Osteoblast (primary cell): ENCODE measurements at regions not wholly inside any gene's neighbourhood (a gene's known extent, or its start where the extent isn't known, plus 50 kb on each side); places are given as distances from the start of the nearest gene placed in this dataset.

Experiments used
- DNase-seq: peaks from one replicate; pipeline ENCODE4 v3.0.0; 2011; ENCODE audit warnings: low spot score, mixed read lengths; ENCODE audit not compliant: insufficient read length; ENCODE audit errors: missing footprints
- H2AFZ ChIP-seq: 2 replicates; pipeline ENCODE4 v1.6.0; 2011; ENCODE audit warnings: mild to moderate bottlenecking, low read length
- H3K27ac ChIP-seq: 2 replicates; pipeline ENCODE4 v1.5.1; 2011; ENCODE audit warnings: mild to moderate bottlenecking, low read depth, low read length, moderate library complexity
- H3K27me3 ChIP-seq: 2 replicates; pipeline ENCODE4 v1.6.0; 2012; ENCODE audit warnings: mild to moderate bottlenecking, control low read depth, inconsistent platforms, low read length, moderate library complexity; ENCODE audit not compliant: insufficient read depth
- H3K36me3 ChIP-seq: 2 replicates; pipeline ENCODE4 v1.5.1; 2011; ENCODE audit warnings: mild to moderate bottlenecking, low read length, control low read depth, moderate library complexity; ENCODE audit not compliant: insufficient read depth
- H3K4me1 ChIP-seq: 2 replicates; pipeline ENCODE4 v1.5.1; 2011; ENCODE audit warnings: mild to moderate bottlenecking, low read length, control low read depth, moderate library complexity; ENCODE audit not compliant: insufficient read depth
- H3K4me2 ChIP-seq: 2 replicates; pipeline ENCODE4 v1.6.0; 2011; ENCODE audit warnings: mild to moderate bottlenecking, low read length; ENCODE audit not compliant: insufficient read depth
- H3K4me3 ChIP-seq: fragments of 200-600 bp; sonication (generic); 3 replicates; pipeline ENCODE4 v1.5.1; 2012; ENCODE audit warnings: mild to moderate bottlenecking, low read length, inconsistent platforms; ENCODE audit not compliant: insufficient read depth
- H3K79me2 ChIP-seq: 2 replicates; pipeline ENCODE4 v1.6.0; 2012; ENCODE audit warnings: mild to moderate bottlenecking, low read length, control low read depth, inconsistent platforms; ENCODE audit not compliant: insufficient read depth
- H3K9me3 ChIP-seq: 2 replicates; pipeline ENCODE4 v1.5.1; 2011; ENCODE audit warnings: low read depth, low read length, control low read depth
- H4K20me1 ChIP-seq: 2 replicates; pipeline ENCODE4 v1.6.0; 2012; ENCODE audit warnings: mild to moderate bottlenecking, low read length, control low read depth; ENCODE audit not compliant: insufficient read depth
- CTCF ChIP-seq: IDR thresholded peaks from 2 replicates; pipeline ENCODE4 v1.5.1; 2011; ENCODE audit warnings: mild to moderate bottlenecking, low read depth, low read length, moderate library complexity; ENCODE audit errors: extremely low read depth

- Histone ChIP-seq H3K27me3 (no peaks in the 10 kb centered on the region), H2AFZ (no peak overlapping the region), H3K36me3 (no peaks in the 10 kb centered on the region), H3K4me2 (no peak overlapping the region), H3K27ac (no peak overlapping the region), H3K9me3 (no peaks in the 10 kb centered on the region), H3K4me3 (no peak overlapping the region), H3K79me2 (no peaks in the 10 kb centered on the region), H4K20me1 (no peaks in the 10 kb centered on the region), H3K4me1 (no peaks in the 10 kb centered on the region)
- no peak for DNase-seq
- TF ChIP-seq CTCF: no peak
Measured at GRCh38 chr11:41872870-41873269, 413.4 kb upstream of the LRRC4C start.

GRCh38 chr11:41878095-41878494 is 418.6 kb upstream of the LRRC4C start:
- DNase-seq: no peak
- Histone ChIP-seq H3K27me3 (no peaks in the 10 kb centered on the region), H4K20me1 (no peaks in the 10 kb centered on the region), H3K36me3 (no peaks in the 10 kb centered on the region), H3K9me3 (no peaks in the 10 kb centered on the region), H3K79me2 (no peaks in the 10 kb centered on the region), H3K27ac (no peak overlapping the region), H3K4me3 (no peak overlapping the region), H3K4me2 (no peak overlapping the region), H3K4me1 (no peaks in the 10 kb centered on the region), H2AFZ (no peak overlapping the region)
- no peak for TF ChIP-seq CTCF

GRCh38 chr11:41879214-41879613 is 419.8 kb upstream of the LRRC4C start:
- H3K4me2 ChIP-seq: no peak overlapping the region
- H3K79me2 ChIP-seq: no peaks in the 10 kb centered on the region
- DNase-seq: peak; percentile 30
- H3K4me3 ChIP-seq: no peak overlapping the region
- H4K20me1 ChIP-seq: no peaks in the 10 kb centered on the region
- H2AFZ ChIP-seq: no peak overlapping the region
- no peaks in the 10 kb centered on the region for H3K9me3 ChIP-seq
- TF ChIP-seq CTCF: no peak
- no peaks in the 10 kb centered on the region for H3K4me1 ChIP-seq
- no peaks in the 10 kb centered on the region for H3K36me3 ChIP-seq
- H3K27me3 ChIP-seq: no peaks in the 10 kb centered on the region
- no peak overlapping the region for H3K27ac ChIP-seq

GRCh38 chr11:41895081-41895480 is 435.6 kb upstream of the LRRC4C start:
- no peak for TF ChIP-seq CTCF
- no peak for DNase-seq

More at GRCh38 chr11:41895081-41895480, 435.6 kb upstream of the LRRC4C start:
- no peak overlapping the region for H3K27ac ChIP-seq
- H3K4me3 ChIP-seq: no peak overlapping the region
- H3K27me3 ChIP-seq: no peaks in the 10 kb centered on the region
- H3K9me3 ChIP-seq: peaks cover 3% of the 10 kb centered on the region
- H2AFZ ChIP-seq: no peak overlapping the region
- H3K4me1 ChIP-seq: no peaks in the 10 kb centered on the region
- H3K79me2 ChIP-seq: no peaks in the 10 kb centered on the region
- H4K20me1 ChIP-seq: no peaks in the 10 kb centered on the region
- no peak overlapping the region for H3K4me2 ChIP-seq
- H3K36me3 ChIP-seq: no peaks in the 10 kb centered on the region
